RWPE1 (cell line): ENCODE measurements at regions not wholly inside any gene's neighbourhood (a gene's known extent, or its start where the extent isn't known, plus 50 kb on each side); places are given as distances from the start of the nearest gene placed in this dataset.
A peak's percentile ranks its signal among the peaks of the same experiment; 100 is the strongest.

Experiments used
- CTCF ChIA-PET: fragments of 350-600 bp; sonication (Branson Sonifier 250); formaldehyde crosslinking; extraction: SDS; loops from one replicate; lab custom pipeline; 2021; lab: Yijun Ruan, JAX
- POLR2A ChIA-PET: fragments of 400-600 bp; formaldehyde crosslinking; extraction: SDS; loops from one replicate; lab custom pipeline; 2020; ENCODE audit warnings: antibody characterized with exemption; ENCODE audit not compliant: low non-redundant PET; lab: Yijun Ruan, JAX
- DNase-seq: peaks from one replicate; pipeline ENCODE4 v3.0.0; 2012; ENCODE audit warnings: low spot score
- H3K27ac ChIP-seq: fragments of 450-650 bp; 2 replicates; pipeline ENCODE4 v1.5.1; 2017
- CTCF ChIP-seq: fragments of 450-650 bp; conservative IDR thresholded peaks from 2 replicates; pipeline ENCODE4 v1.5.1; 2017; ENCODE audit warnings: low read depth, mild to moderate bottlenecking

- TF ChIP-seq CTCF = no peak
- CTCF ChIA-PET = interaction anchor here (0.6 to 0.7 kb wide), 4 partner anchors 9 to 1996 kb away, joined by 3 to 5 read pairs (median 3); no protein-coding TSS in a partner anchor
- POLR2A ChIA-PET = no interaction called here
- no peak overlapping the region for H3K27ac ChIP-seq
- DNase-seq = peak; percentile 1
Measured at GRCh38 chr2:139478165-139478914, 698.1 kb upstream of the NXPH2 start.

DNA sequence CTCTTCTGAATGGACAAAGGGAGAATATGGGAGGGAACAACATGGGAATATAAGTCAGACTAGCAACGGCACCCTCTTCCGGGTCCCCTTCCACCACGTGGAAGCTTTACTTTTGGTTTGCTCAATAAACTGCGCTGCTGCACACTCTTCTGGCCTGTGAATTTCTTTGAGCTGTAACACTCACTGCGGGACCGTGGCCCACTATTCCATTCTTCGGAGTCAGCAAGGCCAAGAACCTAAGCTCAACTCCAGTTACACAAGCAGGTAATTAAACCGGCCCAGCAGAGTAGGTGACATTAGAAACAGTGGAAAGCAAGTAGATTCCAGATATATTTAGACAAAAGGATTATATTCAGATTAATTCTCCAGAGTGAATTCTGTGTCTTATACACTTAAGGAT, 697.4 kb upstream of the NXPH2 start:
- no peak overlapping the region for H3K27ac ChIP-seq
- TF ChIP-seq CTCF = no peak
- POLR2A ChIA-PET = no interaction called here
- DNase-seq = no peak
- CTCF ChIA-PET = no interaction called here

DNA sequence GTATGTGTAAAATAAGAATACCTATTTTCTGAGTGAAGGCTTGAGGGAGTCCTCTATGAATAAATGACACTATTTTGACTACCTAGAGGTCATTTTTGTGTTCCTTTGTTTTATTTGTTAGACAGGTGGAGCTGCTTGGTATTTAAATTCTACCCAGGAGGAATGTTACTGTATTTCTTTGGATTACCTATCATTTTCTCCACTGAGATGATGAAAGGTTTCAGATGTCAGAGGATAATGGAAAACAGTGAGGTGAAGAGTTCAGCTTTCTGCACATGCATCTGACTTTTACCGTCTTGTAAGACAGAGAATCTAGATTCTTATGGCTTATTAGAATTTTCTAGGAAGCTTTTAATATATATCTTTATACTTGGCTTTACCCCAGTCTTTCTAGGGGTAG, 689.8 kb upstream of the NXPH2 start:
- CTCF ChIA-PET = interaction anchor here (0.5 kb wide), 1 partner anchor 8 kb away, joined by 3 read pairs; no protein-coding TSS in a partner anchor
- no peak overlapping the region for H3K27ac ChIP-seq
- POLR2A ChIA-PET = no interaction called here
- no peak for TF ChIP-seq CTCF
- DNase-seq = no peak

DNA sequence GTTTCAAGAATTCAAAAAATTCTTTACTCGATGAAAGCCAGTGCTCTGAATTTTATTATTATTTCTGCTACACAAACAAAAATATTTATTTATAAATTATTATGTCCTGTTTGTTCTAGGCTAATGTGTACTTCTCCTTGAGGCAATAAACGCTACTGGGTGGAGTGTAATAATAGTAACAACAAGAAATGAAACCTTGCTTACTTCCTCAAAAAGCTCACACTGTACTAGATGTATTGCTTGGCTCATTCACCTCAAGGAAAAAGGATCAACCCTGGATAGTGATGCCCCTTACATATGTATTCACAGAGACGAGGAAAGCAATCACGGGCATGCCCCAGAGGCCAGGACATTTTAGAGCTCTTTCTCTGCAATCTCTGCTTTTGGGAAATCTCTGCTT, 685.6 kb upstream of the NXPH2 start:
- CTCF ChIA-PET = no interaction called here
- no peak overlapping the region for H3K27ac ChIP-seq
- POLR2A ChIA-PET = no interaction called here
- TF ChIP-seq CTCF = no peak
- DNase-seq = no peak

DNA sequence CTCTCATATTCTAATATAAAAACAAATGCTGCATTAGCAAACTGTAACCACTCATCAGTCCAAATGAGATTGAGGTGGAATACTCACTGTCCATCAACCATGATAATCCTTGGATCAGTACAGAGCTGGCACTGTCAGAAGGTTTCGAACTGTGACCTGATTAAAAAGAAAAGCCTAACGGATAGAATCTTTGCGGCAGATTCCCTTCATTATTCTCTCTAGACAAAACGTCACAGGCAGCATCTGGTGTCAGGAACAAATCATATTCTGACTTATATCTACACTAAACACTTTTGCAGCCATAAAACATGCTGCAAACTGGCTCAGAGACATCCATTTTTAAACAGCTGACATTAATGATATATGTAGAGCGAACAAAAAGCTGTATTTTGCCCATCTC, 677.7 kb upstream of the NXPH2 start:
- ChIA-PET POLR2A (no interaction called here), CTCF (no interaction called here)
- H3K27ac ChIP-seq = no peak overlapping the region
- no peak for TF ChIP-seq CTCF
- DNase-seq = no peak

- ChIA-PET CTCF (interaction anchor here (0.6 kb wide), 1 partner anchor 21 kb away, joined by 3 read pairs; no protein-coding TSS in a partner anchor), POLR2A (no interaction called here)
- DNase-seq = no peak
- no peak for TF ChIP-seq CTCF
- no peak overlapping the region for H3K27ac ChIP-seq
Measured at GRCh38 chr2:139454251-139454650, 674.1 kb upstream of the NXPH2 start.
